AG04449 (cell line): ENCODE measurements at regions not wholly inside any gene's neighbourhood (a gene's known extent, or its start where the extent isn't known, plus 50 kb on each side); places are given as distances from the start of the nearest gene placed in this dataset.

ENCODE experiments used
- CTCF ChIA-PET: fragments of 350-600 bp; formaldehyde crosslinking; extraction: SDS; loops from one replicate; lab custom pipeline; 2021; ENCODE audit warnings: antibody characterized with exemption; lab: Yijun Ruan, JAX
- POLR2A ChIA-PET: fragments of 400-600, 350-600 bp; formaldehyde crosslinking; extraction: SDS; loops from one replicate; lab custom pipeline; 2020; ENCODE audit warnings: antibody characterized with exemption, inconsistent platforms; lab: Yijun Ruan, JAX
- DNase-seq: peaks from one replicate; pipeline ENCODE4 v3.0.0-alpha.2; 2010; ENCODE audit warnings: low read depth, low spot score
- H3K4me3 ChIP-seq: 2 replicates; pipeline ENCODE4 v1.5.1; 2011; ENCODE audit warnings: low read depth, mild to moderate bottlenecking, control low read depth, low read length
- TF ChIP-seq, protein P1 (sequence below): IDR thresholded peaks from one replicate; pipeline ENCODE4 v1.5.1; 2011; ENCODE audit warnings: mild to moderate bottlenecking, moderate library complexity, low read length, control low read depth, inconsistent platforms; ENCODE audit not compliant: insufficient read depth; ENCODE audit errors: missing control alignments

DNA sequence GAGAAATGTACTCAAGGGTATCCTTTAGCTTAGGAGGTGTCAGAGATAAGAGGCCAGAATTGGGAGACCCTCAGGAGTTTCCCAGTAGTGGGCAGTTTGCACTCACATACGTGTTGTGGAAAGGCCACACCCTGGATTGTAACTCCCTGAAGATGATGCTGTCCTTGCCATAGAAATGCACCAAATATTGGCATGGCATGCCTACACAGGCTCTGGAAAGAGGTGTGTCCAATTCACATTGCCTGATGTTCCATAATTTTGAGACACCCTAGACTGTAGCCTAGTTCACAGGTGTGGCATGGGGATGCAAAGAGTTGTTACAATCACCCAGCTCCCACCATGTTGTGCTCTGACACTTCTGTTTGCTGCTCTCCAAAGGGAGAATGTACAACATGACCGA is 271.9 kb downstream of the CCDC85A start:
- ChIA-PET CTCF (no interaction called here), POLR2A (no interaction called here)
- no peak for DNase-seq
- TF ChIP-seq, protein P1, sequence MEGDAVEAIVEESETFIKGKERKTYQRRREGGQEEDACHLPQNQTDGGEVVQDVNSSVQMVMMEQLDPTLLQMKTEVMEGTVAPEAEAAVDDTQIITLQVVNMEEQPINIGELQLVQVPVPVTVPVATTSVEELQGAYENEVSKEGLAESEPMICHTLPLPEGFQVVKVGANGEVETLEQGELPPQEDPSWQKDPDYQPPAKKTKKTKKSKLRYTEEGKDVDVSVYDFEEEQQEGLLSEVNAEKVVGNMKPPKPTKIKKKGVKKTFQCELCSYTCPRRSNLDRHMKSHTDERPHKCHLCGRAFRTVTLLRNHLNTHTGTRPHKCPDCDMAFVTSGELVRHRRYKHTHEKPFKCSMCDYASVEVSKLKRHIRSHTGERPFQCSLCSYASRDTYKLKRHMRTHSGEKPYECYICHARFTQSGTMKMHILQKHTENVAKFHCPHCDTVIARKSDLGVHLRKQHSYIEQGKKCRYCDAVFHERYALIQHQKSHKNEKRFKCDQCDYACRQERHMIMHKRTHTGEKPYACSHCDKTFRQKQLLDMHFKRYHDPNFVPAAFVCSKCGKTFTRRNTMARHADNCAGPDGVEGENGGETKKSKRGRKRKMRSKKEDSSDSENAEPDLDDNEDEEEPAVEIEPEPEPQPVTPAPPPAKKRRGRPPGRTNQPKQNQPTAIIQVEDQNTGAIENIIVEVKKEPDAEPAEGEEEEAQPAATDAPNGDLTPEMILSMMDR, result no peak
- H3K4me3 ChIP-seq, result no peak overlapping the region

DNA sequence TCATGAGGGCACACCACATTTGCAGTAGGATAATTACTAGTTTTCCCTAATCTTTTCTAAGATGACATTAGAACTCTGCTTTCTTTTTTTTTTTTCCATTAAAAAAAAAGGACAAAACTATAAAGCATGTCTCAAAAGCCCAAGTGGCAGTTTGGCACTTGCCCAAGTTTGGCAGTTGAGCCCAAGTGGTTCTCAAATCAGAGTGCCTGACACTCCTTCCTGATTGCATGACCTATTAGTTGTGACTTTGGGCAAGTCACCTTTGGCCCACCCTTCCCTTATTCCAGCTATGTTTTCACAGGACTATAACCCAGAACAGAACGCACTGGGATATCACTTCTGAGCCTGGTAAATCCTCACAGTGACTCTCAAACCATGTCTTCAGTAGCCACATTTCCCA is 273.0 kb downstream of the CCDC85A start:
- TF ChIP-seq, protein P1, result no peak
- CTCF ChIA-PET, result no interaction called here
- H3K4me3 ChIP-seq, result no peak overlapping the region
- POLR2A ChIA-PET, result interaction anchor here (0.6 kb wide), 1 partner anchor 157 kb away, joined by 3 read pairs; no protein-coding TSS in a partner anchor
- DNase-seq, result no peak

DNA sequence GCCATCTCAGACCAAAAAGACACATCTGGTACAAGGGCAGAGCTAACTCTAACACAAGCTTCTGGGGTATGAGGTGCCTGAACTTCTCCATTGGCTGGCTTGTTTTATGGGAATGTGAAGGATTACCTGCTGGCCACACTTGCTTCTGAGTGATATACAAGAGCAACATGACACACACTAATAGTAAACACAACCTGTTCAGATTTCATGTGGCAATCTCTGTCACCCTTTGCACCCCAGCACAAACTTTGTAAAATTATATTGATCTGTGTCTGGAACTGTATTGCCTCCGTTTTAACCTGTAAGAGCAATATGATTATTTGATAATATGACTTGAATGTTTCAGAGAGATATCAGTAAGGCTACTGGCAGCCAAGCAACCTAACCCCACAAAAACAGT is 276.7 kb downstream of the CCDC85A start:
- TF ChIP-seq, protein P1, result no peak
- ChIA-PET POLR2A (interaction anchor here (0.6 kb wide), 1 partner anchor 303 kb away, joined by 4 read pairs; no protein-coding TSS in a partner anchor), CTCF (no interaction called here)

DNA sequence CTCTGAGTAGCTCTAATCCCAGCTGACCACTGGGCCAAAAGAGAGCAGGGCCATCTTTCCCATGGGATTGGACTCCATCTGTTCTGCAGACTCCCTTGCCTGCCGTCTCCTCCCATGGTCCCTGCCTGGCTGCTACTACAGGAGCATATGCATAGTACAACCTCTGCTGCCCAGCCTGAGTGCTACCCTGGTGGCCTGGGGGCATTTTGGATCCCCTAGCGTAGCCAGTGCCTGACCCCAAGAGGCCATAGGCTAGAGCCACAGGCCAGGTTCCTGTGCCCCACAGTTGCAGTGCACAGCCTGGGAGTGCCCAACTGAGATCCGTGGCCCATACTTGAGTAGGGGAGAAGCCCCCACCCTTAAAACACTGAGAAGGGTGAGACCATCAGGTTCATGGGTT is 280.3 kb downstream of the CCDC85A start:
- TF ChIP-seq, protein P1, result no peak
- CTCF ChIA-PET, result interaction anchor here (0.7 kb wide), 1 partner anchor 11 kb away, joined by 3 read pairs; no protein-coding TSS in a partner anchor
- POLR2A ChIA-PET, result no interaction called here
- no peak for DNase-seq
- no peak overlapping the region for H3K4me3 ChIP-seq

More for the DNA sequence above, 276.7 kb downstream of the CCDC85A start:
- DNase-seq, result no peak
- H3K4me3 ChIP-seq, result no peak overlapping the region

DNA sequence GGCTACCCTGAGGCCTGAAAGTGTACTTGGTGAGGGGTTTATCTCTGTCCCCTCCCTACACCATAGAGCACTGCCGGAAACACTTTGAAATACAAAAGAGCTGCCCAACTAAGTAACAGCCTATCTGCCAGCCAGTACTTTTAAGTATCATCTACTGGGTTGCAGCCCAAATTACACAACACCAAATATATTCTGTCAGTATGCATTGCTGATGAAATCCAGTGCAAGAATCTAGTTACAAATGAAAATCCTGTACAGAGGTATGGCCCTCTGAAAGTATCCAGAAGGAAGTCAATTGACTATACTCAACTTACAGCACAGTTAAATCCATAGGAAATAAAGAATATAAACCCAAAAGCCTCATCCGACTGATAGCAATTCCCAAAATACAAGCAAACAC is 280.8 kb downstream of the CCDC85A start:
- CTCF ChIA-PET, result no interaction called here
- no peak overlapping the region for H3K4me3 ChIP-seq
- DNase-seq, result no peak
- TF ChIP-seq, protein P1, result no peak
- POLR2A ChIA-PET, result no interaction called here

DNA sequence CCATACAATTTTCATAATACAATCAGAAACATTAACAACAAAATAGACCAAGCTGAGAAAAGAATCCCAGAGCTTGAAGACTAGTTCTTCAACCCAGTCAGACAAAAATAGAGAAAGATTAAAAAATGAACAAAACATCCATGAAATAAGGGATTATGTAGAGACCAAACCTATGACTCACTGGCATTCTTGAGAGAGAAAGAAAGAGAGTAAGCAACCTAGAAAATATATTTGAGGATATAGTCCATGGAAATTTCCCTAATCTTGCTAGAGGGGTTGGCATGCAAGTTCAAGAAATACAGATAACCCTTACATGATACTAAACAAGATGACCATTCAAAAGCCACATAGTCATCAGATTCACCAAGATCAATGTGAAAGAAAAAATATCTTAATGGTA is 281.7 kb downstream of the CCDC85A start:
- TF ChIP-seq, protein P1, result no peak
- POLR2A ChIA-PET, result no interaction called here
- CTCF ChIA-PET, result no interaction called here
- no peak for DNase-seq
- H3K4me3 ChIP-seq, result no peak overlapping the region
